ENCODE measurements at regions not wholly inside any gene's neighbourhood (a gene's known extent, or its start where the extent isn't known, plus 50 kb on each side); places are given as distances from the start of the nearest gene placed in this dataset.

- H3K27me3 ChIP-seq (ENCODE audit: insufficient read depth, low read depth), result no peaks in the 10 kb centered on the region
- no peak overlapping the region for H3K27ac ChIP-seq
- no peak overlapping the region for H3K4me2 ChIP-seq
- no peaks in the 10 kb centered on the region for H3K79me2 ChIP-seq (ENCODE audit: insufficient read depth, low read depth)
- H3K4me1 ChIP-seq (ENCODE audit: low read depth, poor library complexity, severe bottlenecking), result peaks cover 11% of the 10 kb centered on the region
- H3K36me3 ChIP-seq (ENCODE audit: insufficient read depth), result no peaks in the 10 kb centered on the region
- no peak overlapping the region for H3K9ac ChIP-seq
- H3K4me3 ChIP-seq (IDR thresholded peaks at IDR 0.05; ENCODE audit: insufficient read depth, low read depth, low read length), result no peak overlapping the region
- no peak overlapping the region for H2AFZ ChIP-seq (ENCODE audit: low read depth)
- TF ChIP-seq, protein P1, sequence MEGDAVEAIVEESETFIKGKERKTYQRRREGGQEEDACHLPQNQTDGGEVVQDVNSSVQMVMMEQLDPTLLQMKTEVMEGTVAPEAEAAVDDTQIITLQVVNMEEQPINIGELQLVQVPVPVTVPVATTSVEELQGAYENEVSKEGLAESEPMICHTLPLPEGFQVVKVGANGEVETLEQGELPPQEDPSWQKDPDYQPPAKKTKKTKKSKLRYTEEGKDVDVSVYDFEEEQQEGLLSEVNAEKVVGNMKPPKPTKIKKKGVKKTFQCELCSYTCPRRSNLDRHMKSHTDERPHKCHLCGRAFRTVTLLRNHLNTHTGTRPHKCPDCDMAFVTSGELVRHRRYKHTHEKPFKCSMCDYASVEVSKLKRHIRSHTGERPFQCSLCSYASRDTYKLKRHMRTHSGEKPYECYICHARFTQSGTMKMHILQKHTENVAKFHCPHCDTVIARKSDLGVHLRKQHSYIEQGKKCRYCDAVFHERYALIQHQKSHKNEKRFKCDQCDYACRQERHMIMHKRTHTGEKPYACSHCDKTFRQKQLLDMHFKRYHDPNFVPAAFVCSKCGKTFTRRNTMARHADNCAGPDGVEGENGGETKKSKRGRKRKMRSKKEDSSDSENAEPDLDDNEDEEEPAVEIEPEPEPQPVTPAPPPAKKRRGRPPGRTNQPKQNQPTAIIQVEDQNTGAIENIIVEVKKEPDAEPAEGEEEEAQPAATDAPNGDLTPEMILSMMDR (conservative IDR thresholded peaks at IDR 0.05; ENCODE audit: low read depth, low read length), result no peak
- H4K20me1 ChIP-seq (ENCODE audit: insufficient read depth), result no peaks in the 10 kb centered on the region
These were observed 62.3 kb downstream of the UCHL1 start for GRCh38 chr4:41318839-41319530.

- Histone ChIP-seq H3K27ac (no peak overlapping the region), H2AFZ (ENCODE audit: low read depth) (no peak overlapping the region), H3K36me3 (ENCODE audit: insufficient read depth) (no peaks in the 10 kb centered on the region), H3K27me3 (ENCODE audit: insufficient read depth, low read depth) (no peaks in the 10 kb centered on the region), H3K9ac (no peak overlapping the region), H3K4me3 (IDR thresholded peaks at IDR 0.05; ENCODE audit: insufficient read depth, low read depth, low read length) (no peak overlapping the region), H3K4me1 (ENCODE audit: low read depth, poor library complexity, severe bottlenecking) (peaks cover 11% of the 10 kb centered on the region), H4K20me1 (ENCODE audit: insufficient read depth) (no peaks in the 10 kb centered on the region), H3K79me2 (ENCODE audit: insufficient read depth, low read depth) (no peaks in the 10 kb centered on the region), H3K4me2 (no peak overlapping the region)
- TF ChIP-seq, protein P1 (conservative IDR thresholded peaks at IDR 0.05; ENCODE audit: low read depth, low read length), result no peak
These were observed 62.8 kb downstream of the UCHL1 start for GRCh38 chr4:41319553-41319952.

- Histone ChIP-seq H3K4me3 (IDR thresholded peaks at IDR 0.05; ENCODE audit: insufficient read depth, low read depth, low read length) (no peak overlapping the region), H3K27me3 (ENCODE audit: insufficient read depth, low read depth) (no peaks in the 10 kb centered on the region), H3K27ac (no peak overlapping the region), H3K4me1 (ENCODE audit: low read depth, poor library complexity, severe bottlenecking) (peaks cover 11% of the 10 kb centered on the region), H3K79me2 (ENCODE audit: insufficient read depth, low read depth) (no peaks in the 10 kb centered on the region), H3K4me2 (no peak overlapping the region), H3K36me3 (ENCODE audit: insufficient read depth) (no peaks in the 10 kb centered on the region), H3K9ac (no peak overlapping the region), H4K20me1 (ENCODE audit: insufficient read depth) (no peaks in the 10 kb centered on the region), H2AFZ (ENCODE audit: low read depth) (no peak overlapping the region)
- TF ChIP-seq, protein P1 (conservative IDR thresholded peaks at IDR 0.05; ENCODE audit: low read depth, low read length), result no peak
These were observed 63.5 kb downstream of the UCHL1 start for GRCh38 chr4:41320278-41320677.

- Histone ChIP-seq H3K4me3 (IDR thresholded peaks at IDR 0.05; ENCODE audit: insufficient read depth, low read depth, low read length) (no peak overlapping the region), H2AFZ (ENCODE audit: low read depth) (no peak overlapping the region), H3K9ac (no peak overlapping the region), H3K36me3 (ENCODE audit: insufficient read depth) (no peaks in the 10 kb centered on the region), H3K27ac (no peak overlapping the region), H3K27me3 (ENCODE audit: insufficient read depth, low read depth) (no peaks in the 10 kb centered on the region), H4K20me1 (ENCODE audit: insufficient read depth) (no peaks in the 10 kb centered on the region), H3K4me2 (no peak overlapping the region), H3K79me2 (ENCODE audit: insufficient read depth, low read depth) (no peaks in the 10 kb centered on the region), H3K4me1 (ENCODE audit: low read depth, poor library complexity, severe bottlenecking) (peaks cover 11% of the 10 kb centered on the region)
- TF ChIP-seq, protein P1 (conservative IDR thresholded peaks at IDR 0.05; ENCODE audit: low read depth, low read length), result no peak
These were observed 64.1 kb downstream of the UCHL1 start for GRCh38 chr4:41320786-41321185.

Measured in KMS-11 (cell line).